Transverse colon (tissue), 4 donors: ENCODE measurements at regions not wholly inside any gene's neighbourhood (a gene's known extent, or its start where the extent isn't known, plus 50 kb on each side); places are given as distances from the start of the nearest gene placed in this dataset.

Source experiments
- CTCF ChIP-seq, 5 experiments: fragments of 200-600 bp in 3 of 5; fragments of 450-650 bp in 2 of 5; sonication (generic) in 3 of 5; IDR thresholded peaks; 1 replicate in 2 of 5; 2 replicates in 3 of 5; pipeline ENCODE4 v1.5.1; 2016 to 2017; ENCODE audit warnings: antibody characterized with exemption in 5 of 5, inconsistent platforms in 3 of 5, mild to moderate bottlenecking in 2 of 5, moderate library complexity in 1 of 5
- POLR2AphosphoS5 ChIP-seq, 3 donors: sonication (generic); formaldehyde crosslinking; IDR thresholded peaks; one replicate each; pipeline ENCODE4 v1.6.1; 2016; ENCODE audit warnings: antibody characterized with exemption in 3 of 3

- TF ChIP-seq CTCF (IDR thresholded peaks at IDR 0.05) = no peak
- no peak for TF ChIP-seq POLR2AphosphoS5 (IDR thresholded peaks at IDR 0.05)
Measured at GRCh38 chr2:226618544-226618874, 181.1 kb downstream of the IRS1 start.
